Breast epithelium (tissue), 4 donors: ENCODE measurements at regions not wholly inside any gene's neighbourhood (a gene's known extent, or its start where the extent isn't known, plus 50 kb on each side); places are given as distances from the start of the nearest gene placed in this dataset.

ENCODE experiments used
- DNase-seq, 2 donors: peaks; one replicate each; pipeline ENCODE4 v3.0.0-alpha.2; 2019; ENCODE audit warnings: low spot score in 2 of 2
- H3K27ac ChIP-seq, 2 donors: fragments of 200-600 bp; sonication (generic) in 1 of 2; one replicate each; pipeline ENCODE4 v1.5.1; 2016 to 2019; ENCODE audit warnings: mild to moderate bottlenecking in 1 of 2
- H3K27me3 ChIP-seq, 2 donors: fragments of 200-600 bp; sonication (generic) in 1 of 2; one replicate each; pipeline versions ENCODE4 v1.5.1 to v1.6.0; 2017 to 2019; ENCODE audit warnings: control low read depth in 1 of 2, mild to moderate bottlenecking in 1 of 2
- H3K36me3 ChIP-seq: fragments of 200-600 bp; one replicate; pipeline ENCODE4 v1.5.1; 2019
- H3K4me1 ChIP-seq, 2 donors: fragments of 200-600 bp; sonication (generic); one replicate each; pipeline ENCODE4 v1.5.1; 2016 to 2019; ENCODE audit warnings: control low read depth in 1 of 2
- H3K4me3 ChIP-seq, 3 donors: fragments of 200-600 bp; sonication (generic); 1 replicate in 2 of 3; 2 replicates in 1 of 3; pipeline ENCODE4 v1.5.1; 2016 to 2019; ENCODE audit warnings: mild to moderate bottlenecking in 3 of 3, moderate library complexity in 2 of 3
- H3K9me3 ChIP-seq, 2 donors: fragments of 200-600 bp; sonication (generic) in 1 of 2; one replicate each; pipeline ENCODE4 v1.5.1; 2016 to 2019; ENCODE audit warnings: control low read depth in 1 of 2
- POLR2A ChIP-seq: fragments of 450-650 bp; IDR thresholded peaks from one replicate; pipeline ENCODE4 v1.6.1; 2016; ENCODE audit warnings: antibody characterized with exemption, mild to moderate bottlenecking, moderate library complexity
- POLR2AphosphoS5 ChIP-seq, 3 donors: sonication (generic); formaldehyde crosslinking; IDR thresholded peaks; one replicate each; pipeline ENCODE4 v1.6.1; 2017; ENCODE audit warnings: antibody characterized with exemption in 3 of 3
- intact Hi-C: fragments of 100-400 bp; cut with DNase I; formaldehyde crosslinking; loops from one replicate; pipeline ENCODE4 v1.15.1; 2023; ENCODE audit warnings: low total_unique reads
- TF ChIP-seq, protein P1 (sequence below), 3 donors: fragments of 450-650 bp; IDR thresholded peaks; one replicate each; pipeline ENCODE4 v1.5.1; 2016 to 2017; ENCODE audit warnings: antibody characterized with exemption in 3 of 3, mild to moderate bottlenecking in 3 of 3, moderate library complexity in 3 of 3

DNA sequence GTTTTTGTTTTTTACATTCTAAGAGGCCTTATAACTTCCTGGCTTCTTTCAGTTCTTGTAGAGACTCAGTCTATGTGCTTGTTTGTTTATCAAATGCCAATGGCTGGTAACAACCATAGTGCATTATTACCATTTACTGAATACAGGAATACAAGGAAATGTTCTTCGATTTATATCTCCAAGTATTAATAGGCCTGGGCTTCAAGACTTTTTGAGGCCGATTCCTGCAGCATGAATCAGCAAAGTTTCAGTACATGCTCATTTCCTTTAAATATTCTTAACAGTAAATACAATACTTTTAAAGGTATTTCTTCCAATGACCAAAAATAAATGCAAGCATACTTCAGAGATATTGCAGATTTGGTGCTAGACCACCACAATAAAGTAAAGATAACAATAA, 535.3 kb downstream of the EFNA5 start:
- Histone ChIP-seq H3K4me3 (no peak overlapping the region), H3K9me3 (peaks cover 0 to 24% of the 10 kb centered on the region in 2 donors), H3K27ac (no peak overlapping the region), H3K4me1 (no peaks in the 10 kb centered on the region), H3K27me3 (no peaks in the 10 kb centered on the region), H3K36me3 (no peaks in the 10 kb centered on the region)
- TF ChIP-seq POLR2A (no peak), POLR2AphosphoS5 (IDR thresholded peaks at IDR 0.05) (no peak)
- TF ChIP-seq, protein P1, sequence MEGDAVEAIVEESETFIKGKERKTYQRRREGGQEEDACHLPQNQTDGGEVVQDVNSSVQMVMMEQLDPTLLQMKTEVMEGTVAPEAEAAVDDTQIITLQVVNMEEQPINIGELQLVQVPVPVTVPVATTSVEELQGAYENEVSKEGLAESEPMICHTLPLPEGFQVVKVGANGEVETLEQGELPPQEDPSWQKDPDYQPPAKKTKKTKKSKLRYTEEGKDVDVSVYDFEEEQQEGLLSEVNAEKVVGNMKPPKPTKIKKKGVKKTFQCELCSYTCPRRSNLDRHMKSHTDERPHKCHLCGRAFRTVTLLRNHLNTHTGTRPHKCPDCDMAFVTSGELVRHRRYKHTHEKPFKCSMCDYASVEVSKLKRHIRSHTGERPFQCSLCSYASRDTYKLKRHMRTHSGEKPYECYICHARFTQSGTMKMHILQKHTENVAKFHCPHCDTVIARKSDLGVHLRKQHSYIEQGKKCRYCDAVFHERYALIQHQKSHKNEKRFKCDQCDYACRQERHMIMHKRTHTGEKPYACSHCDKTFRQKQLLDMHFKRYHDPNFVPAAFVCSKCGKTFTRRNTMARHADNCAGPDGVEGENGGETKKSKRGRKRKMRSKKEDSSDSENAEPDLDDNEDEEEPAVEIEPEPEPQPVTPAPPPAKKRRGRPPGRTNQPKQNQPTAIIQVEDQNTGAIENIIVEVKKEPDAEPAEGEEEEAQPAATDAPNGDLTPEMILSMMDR (IDR thresholded peaks at IDR 0.05): no peak
- DNase-seq: no peak
- intact Hi-C loops: no loop called here

DNA sequence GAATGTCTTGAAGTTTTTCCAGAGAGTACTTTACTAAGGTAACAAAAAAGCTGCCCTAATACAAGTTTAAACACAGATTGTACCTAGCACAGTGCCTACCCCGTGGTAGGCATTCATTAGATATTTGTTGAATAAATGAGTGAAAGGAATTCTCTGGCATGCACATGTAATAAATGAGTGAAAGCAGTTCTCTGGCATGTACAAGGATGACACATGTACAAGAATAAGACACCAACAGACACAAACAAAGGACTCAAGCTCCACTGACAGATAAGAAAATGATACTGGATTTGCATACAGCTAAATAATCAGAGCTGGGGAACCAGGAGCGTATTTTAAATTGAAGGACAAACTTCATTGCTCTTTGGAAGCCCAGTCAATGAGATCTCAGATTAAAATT, 535.8 kb downstream of the EFNA5 start:
- TF ChIP-seq POLR2AphosphoS5 (IDR thresholded peaks at IDR 0.05) (no peak), POLR2A (no peak)
- TF ChIP-seq, protein P1 (IDR thresholded peaks at IDR 0.05): no peak
- Histone ChIP-seq H3K4me3 (no peak overlapping the region), H3K4me1 (no peaks in the 10 kb centered on the region), H3K27ac (no peak overlapping the region), H3K27me3 (no peaks in the 10 kb centered on the region), H3K36me3 (no peaks in the 10 kb centered on the region), H3K9me3 (peaks cover 0 to 19% of the 10 kb centered on the region in 2 donors)
- intact Hi-C loops: no loop called here
- no peak for DNase-seq

DNA sequence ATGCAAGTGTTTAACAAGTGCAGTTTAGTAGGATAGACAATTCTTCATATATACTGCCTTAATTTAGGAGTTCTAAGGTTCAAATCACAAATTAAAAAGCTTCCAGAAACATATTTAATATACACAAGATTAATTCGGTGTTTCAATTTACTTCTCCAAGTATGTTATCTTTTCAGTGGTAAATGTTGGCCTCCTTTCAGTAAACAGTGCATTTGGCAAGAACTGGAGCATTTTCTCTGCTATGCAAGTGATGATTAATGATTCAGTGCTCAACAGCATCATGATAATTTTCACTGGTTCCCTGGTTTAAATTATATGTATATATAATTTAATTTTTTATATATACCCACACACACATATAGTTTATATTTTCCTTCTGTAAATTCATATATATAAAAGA, 541.7 kb downstream of the EFNA5 start:
- Histone ChIP-seq H3K27ac (no peak overlapping the region), H3K9me3 (peaks cover 0 to 7% of the 10 kb centered on the region in 2 donors), H3K27me3 (no peaks in the 10 kb centered on the region), H3K36me3 (no peaks in the 10 kb centered on the region), H3K4me3 (no peak overlapping the region), H3K4me1 (no peaks in the 10 kb centered on the region)
- no peak for DNase-seq
- TF ChIP-seq, protein P1 (IDR thresholded peaks at IDR 0.05): no peak
- TF ChIP-seq POLR2A: no peak
- TF ChIP-seq POLR2AphosphoS5 (IDR thresholded peaks at IDR 0.05): no peak
- intact Hi-C loops: no loop called here

DNA sequence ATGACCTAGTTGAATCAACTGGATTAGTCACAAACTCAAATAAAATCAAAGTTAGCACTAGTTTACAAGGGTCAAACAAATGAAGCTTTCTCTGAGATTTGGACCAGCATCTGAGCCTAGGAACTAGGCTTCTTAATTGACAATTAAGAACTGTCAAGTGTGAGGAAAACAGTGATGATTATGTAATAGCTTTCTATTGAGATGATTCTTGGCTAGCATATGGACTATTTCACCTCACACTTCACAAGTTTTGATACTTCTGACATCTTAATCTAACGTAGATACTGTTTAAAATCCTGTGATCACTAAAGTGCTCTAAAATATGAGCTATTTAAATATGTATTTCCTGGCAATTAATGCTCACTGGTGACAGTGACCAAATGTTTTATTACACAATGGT, 542.9 kb downstream of the EFNA5 start:
- H3K9me3 ChIP-seq: peaks cover 0 to 2% of the 10 kb centered on the region in 2 donors
- TF ChIP-seq POLR2AphosphoS5 (IDR thresholded peaks at IDR 0.05): no peak
- TF ChIP-seq, protein P1 (IDR thresholded peaks at IDR 0.05): no peak
- no peak for TF ChIP-seq POLR2A
- no peaks in the 10 kb centered on the region for H3K4me1 ChIP-seq
- no peak for DNase-seq
- intact Hi-C loops: no loop called here
- no peaks in the 10 kb centered on the region for H3K36me3 ChIP-seq
- no peaks in the 10 kb centered on the region for H3K27me3 ChIP-seq
- no peak overlapping the region for H3K27ac ChIP-seq
- H3K4me3 ChIP-seq: no peak overlapping the region

DNA sequence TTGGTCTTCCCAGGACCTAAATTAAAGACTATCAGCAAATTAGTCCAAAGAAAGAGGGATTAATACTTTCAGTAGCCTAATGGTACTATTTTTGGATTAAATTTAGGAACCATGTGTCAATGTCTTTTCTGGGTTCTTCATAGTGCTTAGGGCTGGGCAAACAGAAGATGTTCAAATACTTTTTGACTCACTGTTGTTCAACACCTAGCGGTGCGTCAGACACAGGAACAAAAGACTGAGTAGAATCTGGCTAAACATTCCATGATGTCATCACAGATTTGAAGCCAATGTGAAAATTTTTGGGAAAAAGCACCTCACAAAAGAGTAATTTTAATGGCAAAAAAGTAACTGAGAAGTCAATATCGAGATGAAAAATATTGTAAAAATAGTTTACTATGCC, 544.4 kb downstream of the EFNA5 start:
- TF ChIP-seq POLR2A (no peak), POLR2AphosphoS5 (IDR thresholded peaks at IDR 0.05) (no peak)
- TF ChIP-seq, protein P1 (IDR thresholded peaks at IDR 0.05): no peak
- no peak for DNase-seq
- no peak overlapping the region for H3K4me3 ChIP-seq
- no peaks in the 10 kb centered on the region for H3K36me3 ChIP-seq
- intact Hi-C loops: no loop called here
- no peak overlapping the region for H3K27ac ChIP-seq
- H3K4me1 ChIP-seq: no peaks in the 10 kb centered on the region
- no peaks in the 10 kb centered on the region for H3K27me3 ChIP-seq
- H3K9me3 ChIP-seq: no peaks in the 10 kb centered on the region
